Testis (tissue), 2 donors: ENCODE measurements at regions not wholly inside any gene's neighbourhood (a gene's known extent, or its start where the extent isn't known, plus 50 kb on each side); places are given as distances from the start of the nearest gene placed in this dataset.

Source experiments
- DNase-seq: peaks from one replicate; pipeline ENCODE4 v3.0.0-alpha.2; 2019
- H3K27ac ChIP-seq, 2 donors: fragments of 200-600 bp; sonication (generic); one replicate each; pipeline ENCODE4 v1.5.1; 2019
- H3K27me3 ChIP-seq: fragments of 200-600 bp; sonication (generic); one replicate; pipeline ENCODE4 v1.5.1; 2019
- H3K36me3 ChIP-seq: fragments of 200-600 bp; sonication (generic); one replicate; pipeline ENCODE4 v1.5.1; 2017; ENCODE audit warnings: low read depth; ENCODE audit errors: missing control alignments
- H3K4me1 ChIP-seq: fragments of 200-600 bp; sonication (generic); one replicate; pipeline ENCODE4 v1.5.1; 2019
- H3K4me3 ChIP-seq, 2 donors: fragments of 200-600 bp; sonication (generic); one replicate each; pipeline ENCODE4 v1.5.1; 2017 to 2019
- H3K9me3 ChIP-seq: fragments of 200-600 bp; sonication (generic); one replicate; pipeline ENCODE4 v1.5.1; 2017
- CTCF ChIP-seq, 3 experiments: fragments of 450-650 bp in 2 of 3; fragments of 200-600 bp in 1 of 3; sonication (generic) in 1 of 3; IDR thresholded peaks; one replicate each; pipeline ENCODE4 v1.5.1; 2016 to 2019; ENCODE audit warnings: antibody characterized with exemption in 3 of 3, mild to moderate bottlenecking in 2 of 3, moderate library complexity in 1 of 3
- POLR2A ChIP-seq: fragments of 450-650 bp; IDR thresholded peaks from one replicate; pipeline ENCODE4 v1.6.1; 2017; ENCODE audit warnings: antibody characterized with exemption, mild to moderate bottlenecking, moderate library complexity
- WGBS, 2 donors: methylation state at CpG; one replicate each; pipeline ENCODE4 v1.1.5; 2018; 5-methylcytosine and 5-hydroxymethylcytosine counted together
- intact Hi-C: fragments of 100-400 bp; cut with DNase I; formaldehyde crosslinking; loops from one replicate; pipeline ENCODE4 v1.15.1; 2023; ENCODE audit warnings: low total_unique reads

- no peaks in the 10 kb centered on the region for H3K4me1 ChIP-seq
- H3K27me3 ChIP-seq: no peaks in the 10 kb centered on the region
- H3K9me3 ChIP-seq: no peaks in the 10 kb centered on the region
- no peak for DNase-seq
- H3K36me3 ChIP-seq: no peaks in the 10 kb centered on the region
- no peak for TF ChIP-seq POLR2A
- no peak for TF ChIP-seq CTCF (IDR thresholded peaks at IDR 0.05)
- 60 to 63% methylated on average over 7 of the region's 7 CpGs for WGBS, 2 donors
- no peak overlapping the region for H3K4me3 ChIP-seq
- intact Hi-C loops: no loop called here
- no peak overlapping the region for H3K27ac ChIP-seq
Observed at GRCh38 chr6:15864038-15864707, 201.3 kb upstream of the DTNBP1 start.

DNA sequence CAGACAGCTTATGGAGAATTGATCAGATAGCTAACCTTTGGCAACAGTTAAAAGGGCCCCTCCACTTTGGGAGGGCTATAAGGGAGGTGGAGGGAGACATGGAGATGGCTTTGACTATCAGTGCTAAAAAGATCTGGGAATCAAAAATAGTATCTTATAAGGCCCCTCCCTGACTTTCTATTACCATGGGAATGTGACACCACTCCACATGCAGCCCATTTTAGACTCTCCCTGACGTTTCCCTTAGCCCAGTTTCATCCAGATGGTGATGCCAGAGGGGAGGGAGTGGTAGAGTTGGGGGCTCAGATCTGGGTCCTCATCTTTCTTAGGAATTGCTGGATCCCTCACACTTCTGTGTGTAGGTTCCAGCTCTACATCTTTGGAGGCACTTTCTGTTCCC, 200.0 kb upstream of the DTNBP1 start:
- no peaks in the 10 kb centered on the region for H3K4me1 ChIP-seq
- H3K9me3 ChIP-seq: no peaks in the 10 kb centered on the region
- H3K36me3 ChIP-seq: no peaks in the 10 kb centered on the region
- no peak for TF ChIP-seq CTCF (IDR thresholded peaks at IDR 0.05)
- TF ChIP-seq POLR2A: no peak
- no peak overlapping the region for H3K4me3 ChIP-seq
- 71 to 93% methylated on average over 1 of the region's 1 CpG for WGBS, 2 donors
- no peak for DNase-seq
- intact Hi-C loops: no loop called here
- no peaks in the 10 kb centered on the region for H3K27me3 ChIP-seq
- no peak overlapping the region for H3K27ac ChIP-seq

DNA sequence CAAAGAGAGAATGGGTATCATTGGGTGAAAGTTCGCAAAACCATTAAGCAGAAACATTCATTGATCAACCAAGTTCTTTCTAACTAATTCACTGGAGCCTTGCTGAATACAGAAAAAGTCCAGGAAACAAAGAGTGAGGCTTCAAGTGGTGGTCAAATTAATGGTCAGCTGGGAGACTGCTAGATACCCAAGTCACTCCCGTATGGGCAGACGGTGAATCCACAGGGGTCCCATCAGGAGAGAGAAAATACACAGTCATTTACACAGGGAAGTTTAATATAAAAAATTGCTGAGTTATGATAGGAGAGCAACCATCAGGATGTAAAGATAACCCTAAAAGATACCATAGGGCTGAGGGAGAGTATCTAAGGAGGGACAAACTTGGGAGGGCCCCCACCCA, 198.7 kb upstream of the DTNBP1 start:
- WGBS, 2 donors: 94 to 95% methylated on average over 3 of the region's 3 CpGs
- Histone ChIP-seq H3K9me3 (no peaks in the 10 kb centered on the region), H3K36me3 (no peaks in the 10 kb centered on the region), H3K4me1 (no peaks in the 10 kb centered on the region), H3K27ac (no peak overlapping the region), H3K27me3 (no peaks in the 10 kb centered on the region), H3K4me3 (no peak overlapping the region)
- intact Hi-C loops: no loop called here
- no peak for TF ChIP-seq CTCF (IDR thresholded peaks at IDR 0.05)
- TF ChIP-seq POLR2A: no peak
- no peak for DNase-seq

GRCh38 chr6:15854826-15855710, 192.2 kb upstream of the DTNBP1 start:
- H3K9me3 ChIP-seq: no peaks in the 10 kb centered on the region
- no peak for DNase-seq
- no peak overlapping the region for H3K4me3 ChIP-seq
- TF ChIP-seq POLR2A: no peak
- TF ChIP-seq CTCF (IDR thresholded peaks at IDR 0.05): no peak
- no peaks in the 10 kb centered on the region for H3K4me1 ChIP-seq
- no peaks in the 10 kb centered on the region for H3K27me3 ChIP-seq
- H3K36me3 ChIP-seq: no peaks in the 10 kb centered on the region
- H3K27ac ChIP-seq: no peak overlapping the region
- WGBS, 2 donors: 73 to 75% methylated on average over 7 of the region's 7 CpGs
- intact Hi-C loops: no loop called here
